Nephron progenitor cell (in vitro differentiated cells): ENCODE measurements at regions not wholly inside any gene's neighbourhood (a gene's known extent, or its start where the extent isn't known, plus 50 kb on each side); places are given as distances from the start of the nearest gene placed in this dataset.

Experiments
- DNase-seq: peaks from one replicate; pipeline ENCODE4 v3.0.0; 2021
- H3K27ac Mint-ChIP-seq: 2 replicates; pipeline ENCODE4 v1.8.0; 2021; ENCODE audit warnings: mild to moderate bottlenecking, moderate library complexity, mixed read lengths
- H3K27me3 Mint-ChIP-seq: 2 replicates; pipeline ENCODE4 v1.8.0; 2021; ENCODE audit warnings: mild to moderate bottlenecking, low read depth, mixed read lengths; ENCODE audit not compliant: poor library complexity
- H3K36me3 Mint-ChIP-seq: 2 replicates; pipeline ENCODE4 v1.8.0; 2021; ENCODE audit warnings: low read depth, mixed read lengths
- H3K4me1 Mint-ChIP-seq: 2 replicates; pipeline ENCODE4 v1.8.0; 2021; ENCODE audit warnings: mixed read lengths
- H3K4me3 Mint-ChIP-seq: 2 replicates; pipeline ENCODE4 v1.8.0; 2021; ENCODE audit warnings: mild to moderate bottlenecking, moderate library complexity, mixed read lengths
- H3K9me3 Mint-ChIP-seq: 2 replicates; pipeline ENCODE4 v1.8.0; 2021; ENCODE audit warnings: mild to moderate bottlenecking, moderate library complexity, mixed read lengths
- CTCF ChIP-seq: fragments of 200-600 bp; sonication (generic); IDR thresholded peaks from 2 replicates; pipeline ENCODE4 v1.5.0; 2021; ENCODE audit warnings: antibody characterized with exemption

GRCh38 chr16:24482681-24483202 is 56.6 kb upstream of the RBBP6 start:
- no peaks in the 10 kb centered on the region for H3K4me1 Mint-ChIP-seq
- no peak for DNase-seq
- no peaks in the 10 kb centered on the region for H3K27me3 Mint-ChIP-seq
- no peak overlapping the region for H3K4me3 Mint-ChIP-seq
- no peaks in the 10 kb centered on the region for H3K36me3 Mint-ChIP-seq
- no peak overlapping the region for H3K27ac Mint-ChIP-seq
- H3K9me3 Mint-ChIP-seq: peaks cover 10% of the 10 kb centered on the region
- TF ChIP-seq CTCF: no peak

GRCh38 chr16:24488045-24488444 is 51.3 kb upstream of the RBBP6 start:
- Mint-ChIP-seq H3K4me3 (no peak overlapping the region), H3K4me1 (peaks cover 4% of the 10 kb centered on the region), H3K9me3 (peaks cover 30% of the 10 kb centered on the region), H3K36me3 (peaks cover 7% of the 10 kb centered on the region), H3K27me3 (peaks cover 5% of the 10 kb centered on the region), H3K27ac (no peak overlapping the region)
- DNase-seq: no peak
- no peak for TF ChIP-seq CTCF
